K562 (cell line): ENCODE measurements at regions not wholly inside any gene's neighbourhood (a gene's known extent, or its start where the extent isn't known, plus 50 kb on each side); places are given as distances from the start of the nearest gene placed in this dataset.
A peak's percentile ranks its signal among the peaks of the same experiment; 100 is the strongest.

Experiments used
- ATAC-seq: fragments of 200-7000 bp; cut with Tn5 transposase; 3 replicates; pipeline ENCODE4 v1.9.1; 2020; ENCODE audit warnings: moderate library complexity
- BruUV-seq: library from RNA; stranded (reverse); fragments of 400-500 nt; replicated peaks from 2 replicates; lab custom pipeline; 2021; lab: Mats Ljungman, UMichigan
- CTCF ChIA-PET: fragments of 300-600 bp; formaldehyde crosslinking; extraction: SDS; loops from one replicate; lab custom pipeline; 2021; ENCODE audit warnings: low intra/inter-chr PET ratio; lab: Yijun Ruan, JAX
- POLR2A ChIA-PET: fragments of 300-600, 350-650 bp; sonication (Branson Sonifier 250); formaldehyde crosslinking; extraction: SDS; loops from one replicate; lab custom pipeline; 2021; ENCODE audit warnings: antibody characterized with exemption, inconsistent platforms; lab: Yijun Ruan, JAX
- DNase-seq, 4 experiments: peaks; one replicate each; pipeline versions ENCODE4 v3.0.0 to v3.0.0-alpha.2; 2011 to 2018; ENCODE audit warnings: low spot score in 3 of 4, mixed read lengths in 3 of 4; ENCODE audit errors: extremely low read depth in 1 of 4
- FAIRE-seq: peaks from 2 replicates; lab custom pipeline; 2011; peaks lifted over from hg19 to GRCh38; lab: Jason Lieb, UNC
- H2AFZ ChIP-seq: 2 replicates; pipeline ENCODE4 v1.6.0; 2011; ENCODE audit warnings: low read depth, low read length, control low read depth, inconsistent platforms
- H3K27ac ChIP-seq: fragments of 200-600 bp; 3 replicates; pipeline ENCODE4 v1.8.0; 2011; ENCODE audit warnings: low read depth, mild to moderate bottlenecking, control low read depth, inconsistent platforms, low read length, moderate library complexity, mixed read lengths; ENCODE audit errors: extremely low read depth
- H3K27me3 ChIP-seq, 2 experiments: fragments of 300-600 bp in 1 of 2; 2 replicates in 1 of 2; 3 replicates in 1 of 2; pipeline versions ENCODE4 v1.6.0 to v1.8.0; 2011; ENCODE audit warnings: inconsistent platforms in 2 of 2, low read length in 2 of 2, mild to moderate bottlenecking in 1 of 2, mixed read lengths in 1 of 2, moderate library complexity in 1 of 2; ENCODE audit not compliant: control insufficient read depth in 2 of 2, insufficient read depth in 2 of 2
- H3K36me3 ChIP-seq: fragments of 300-600 bp; 3 replicates; pipeline ENCODE4 v1.8.0; 2011; ENCODE audit warnings: mild to moderate bottlenecking, low read length, inconsistent platforms; ENCODE audit not compliant: control insufficient read depth, insufficient read depth
- H3K4me1 ChIP-seq, 2 experiments: fragments of 200-600 bp in 1 of 2; replicated peaks in 1 of 2; 2 replicates in 1 of 2; 3 replicates in 1 of 2; pipeline versions ENCODE4 v1.5.1 to v1.8.0; 2011; ENCODE audit warnings: inconsistent platforms in 2 of 2, low read length in 2 of 2, mild to moderate bottlenecking in 1 of 2, mixed read lengths in 1 of 2, moderate library complexity in 1 of 2; ENCODE audit not compliant: control insufficient read depth in 2 of 2, insufficient read depth in 2 of 2
- H3K4me2 ChIP-seq: 2 replicates; pipeline ENCODE4 v1.6.1; 2011; ENCODE audit warnings: low read length, control low read depth, inconsistent platforms, mixed read lengths; ENCODE audit not compliant: insufficient read depth
- H3K4me3 ChIP-seq: fragments of 200-600 bp; sonication (generic), shearing (Covaris generic); 2 replicates; pipeline ENCODE4 v1.5.1; 2016; ENCODE audit warnings: control low read depth, inconsistent platforms
- H3K79me2 ChIP-seq: fragments of 200-600 bp; 3 replicates; pipeline ENCODE4 v1.8.0; 2011; ENCODE audit warnings: low read length, inconsistent platforms; ENCODE audit not compliant: control insufficient read depth, insufficient read depth
- H3K9ac ChIP-seq, 2 experiments: 2 replicates each; pipeline versions ENCODE4 v1.6.0 to v1.6.1; 2011; ENCODE audit warnings: low read depth in 2 of 2, low read length in 2 of 2, control low read depth in 1 of 2, inconsistent platforms in 1 of 2, mild to moderate bottlenecking in 1 of 2, mixed read lengths in 1 of 2; ENCODE audit not compliant: insufficient read depth in 1 of 2
- H3K9me1 ChIP-seq: one replicate; pipeline ENCODE4 v1.6.0; 2011; ENCODE audit warnings: inconsistent platforms, mild to moderate bottlenecking, low read length, moderate library complexity; ENCODE audit not compliant: control insufficient read depth, insufficient read depth
- H3K9me3 ChIP-seq: replicated peaks from 2 replicates; pipeline ENCODE4 v1.5.1; 2011; ENCODE audit warnings: low read depth, low read length, inconsistent platforms; ENCODE audit not compliant: control insufficient read depth, insufficient read depth
- H4K20me1 ChIP-seq: replicated peaks from 2 replicates; pipeline ENCODE4 v1.6.1; 2011; ENCODE audit warnings: low read length, inconsistent platforms, mixed read lengths; ENCODE audit not compliant: control insufficient read depth, insufficient read depth
- CTCF ChIP-seq, 3 experiments: IDR thresholded peaks in 2 of 3; conservative IDR thresholded peaks in 1 of 3; 2 replicates each; pipeline ENCODE4 v1.5.1; 2011 to 2012; ENCODE audit warnings: low read length in 3 of 3, mild to moderate bottlenecking in 3 of 3, control low read depth in 2 of 3, improper control_type of control experiment in 1 of 3, inconsistent platforms in 1 of 3, low read depth in 1 of 3, mixed read lengths in 1 of 3, moderate library complexity in 1 of 3; ENCODE audit not compliant: insufficient read depth in 2 of 3
- MYC ChIP-seq, 2 experiments: fragments of 250-450 bp in 1 of 2; sonication (Bioruptor Pico) in 1 of 2; IDR thresholded peaks; 2 replicates each; pipeline versions ENCODE4 v1.5.1 to v1.6.1; 2012 to 2021; ENCODE audit warnings: low read depth in 2 of 2, borderline replicate concordance in 1 of 2, improper control_type of control experiment in 1 of 2, low read length in 1 of 2, mild to moderate bottlenecking in 1 of 2, moderate library complexity in 1 of 2
- RAD21 ChIP-seq, 2 experiments: fragments of 250-450 bp in 1 of 2; fragments of 450-650 bp in 1 of 2; sonication (Bioruptor Pico) in 1 of 2; formaldehyde crosslinking in 1 of 2; IDR thresholded peaks in 1 of 2; conservative IDR thresholded peaks in 1 of 2; 2 replicates each; pipeline versions ENCODE4 v1.4.0 to v1.8.0; 2020 to 2022; ENCODE audit warnings: mild to moderate bottlenecking in 2 of 2, moderate library complexity in 1 of 2
- VEZF1 ChIP-seq: fragments of 200-800 bp; sonication (Bioruptor generic); IDR thresholded peaks from 2 replicates; pipeline ENCODE4 v1.6.1; 2017; ENCODE audit warnings: missing genetic modification characterization, missing compliant biosample characterization
- WGBS: fragments of 100-300 bp; shearing (Covaris generic); methylation state at CpG from one replicate; pipeline ENCODE4 v1.1.6; 2016; ENCODE audit warnings: low coverage, mixed read lengths; ENCODE audit not compliant: insufficient coverage; ENCODE audit errors: missing lambda C conversion rate; 5-methylcytosine and 5-hydroxymethylcytosine counted together
- in situ Hi-C: fragments of 300-500 bp; cut with MboI; formaldehyde crosslinking; loops from 4 replicates; pipeline ENCODE4 v1.15.0; 2018; ENCODE audit warnings: inconsistent platforms, mixed read lengths
- intact Hi-C: fragments of 100-400 bp; cut with micrococcal nuclease; formaldehyde crosslinking; loops from 2 replicates; pipeline ENCODE4 v1.14.2; 2022

DNA sequence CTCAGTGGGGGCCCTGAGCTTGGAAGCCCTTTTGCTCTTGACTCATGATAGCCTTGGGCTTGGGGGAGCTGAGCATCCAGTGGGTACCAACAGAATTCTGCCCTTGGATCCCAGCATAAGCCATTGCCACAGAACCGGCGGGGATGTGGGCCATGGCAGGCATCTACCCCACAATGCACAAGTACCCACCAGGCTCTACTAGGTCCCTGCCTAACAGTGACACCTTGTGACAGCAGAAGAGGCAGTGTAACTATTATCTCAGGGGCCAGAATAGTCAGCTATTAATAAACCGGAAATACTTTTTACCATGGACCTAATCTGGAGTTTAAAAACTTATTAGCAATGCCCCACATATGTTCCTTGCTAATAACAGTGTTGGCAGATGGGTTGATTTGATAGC lies 397.2 kb downstream of the TMEM182 start:
- BruUV-seq: no TSS peak
- Histone ChIP-seq H2AFZ (no peak overlapping the region), H3K4me2 (no peak overlapping the region), H3K9ac (no peak overlapping the region), H3K9me1 (no peaks in the 10 kb centered on the region), H3K79me2 (no peaks in the 10 kb centered on the region), H3K36me3 (no peaks in the 10 kb centered on the region), H3K9me3 (no peaks in the 10 kb centered on the region), H3K27me3 (no peaks in the 10 kb centered on the region), H3K27ac (no peak overlapping the region), H3K4me1 (no peaks in the 10 kb centered on the region), H4K20me1 (no peaks in the 10 kb centered on the region), H3K4me3 (no peak overlapping the region)
- ChIA-PET CTCF (no interaction called here), POLR2A (no interaction called here)
- in situ Hi-C loops (no loop called here), intact Hi-C loops (no loop called here)
- FAIRE-seq (no peak), ATAC-seq (no peak), DNase-seq (no peak)
- TF ChIP-seq CTCF (IDR thresholded peaks at IDR 0.05 in 2 of 3, conservative IDR thresholded peaks at IDR 0.05 in 1 of 3; ENCODE audit: insufficient read depth in 2 of 3, low read depth in 1 of 3, low read length in 3 of 3) (0 out of 6 replicates have a peak, but pooled peaks of 1 of the 3 experiments have one; percentile 4), RAD21 (CRISPR knock-in tag; conservative IDR thresholded peaks at IDR 0.05 in 1 of 2, IDR thresholded peaks at IDR 0.05 in 1 of 2) (peak in 1 of 2 experiments; percentile 24; a peak in 1 of 4 replicates), VEZF1 (CRISPR knock-in tag) (no peak), MYC (IDR thresholded peaks at IDR 0.05; ENCODE audit: low read depth, low read length) (no peak), MYC (CRISPR knock-in tag; IDR thresholded peaks at IDR 0.05; ENCODE audit: borderline replicate concordance, low read depth) (no peak)
- WGBS: 0% methylated on average over 3 of the region's 3 CpGs
